ENCODE measurements at regions not wholly inside any gene's neighbourhood (a gene's known extent, or its start where the extent isn't known, plus 50 kb on each side); places are given as distances from the start of the nearest gene placed in this dataset.

GRCh38 chr5:136425921-136426320 is 60.6 kb upstream of the TRPC7 start:
- TF ChIP-seq, protein P1, sequence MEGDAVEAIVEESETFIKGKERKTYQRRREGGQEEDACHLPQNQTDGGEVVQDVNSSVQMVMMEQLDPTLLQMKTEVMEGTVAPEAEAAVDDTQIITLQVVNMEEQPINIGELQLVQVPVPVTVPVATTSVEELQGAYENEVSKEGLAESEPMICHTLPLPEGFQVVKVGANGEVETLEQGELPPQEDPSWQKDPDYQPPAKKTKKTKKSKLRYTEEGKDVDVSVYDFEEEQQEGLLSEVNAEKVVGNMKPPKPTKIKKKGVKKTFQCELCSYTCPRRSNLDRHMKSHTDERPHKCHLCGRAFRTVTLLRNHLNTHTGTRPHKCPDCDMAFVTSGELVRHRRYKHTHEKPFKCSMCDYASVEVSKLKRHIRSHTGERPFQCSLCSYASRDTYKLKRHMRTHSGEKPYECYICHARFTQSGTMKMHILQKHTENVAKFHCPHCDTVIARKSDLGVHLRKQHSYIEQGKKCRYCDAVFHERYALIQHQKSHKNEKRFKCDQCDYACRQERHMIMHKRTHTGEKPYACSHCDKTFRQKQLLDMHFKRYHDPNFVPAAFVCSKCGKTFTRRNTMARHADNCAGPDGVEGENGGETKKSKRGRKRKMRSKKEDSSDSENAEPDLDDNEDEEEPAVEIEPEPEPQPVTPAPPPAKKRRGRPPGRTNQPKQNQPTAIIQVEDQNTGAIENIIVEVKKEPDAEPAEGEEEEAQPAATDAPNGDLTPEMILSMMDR (IDR thresholded peaks at IDR 0.05) = no peak
- no peak for TF ChIP-seq ZFX (IDR thresholded peaks at IDR 0.05; ENCODE audit: borderline replicate concordance)

Data from 22Rv1 (cell line).